ENCODE measurements at regions not wholly inside any gene's neighbourhood (a gene's known extent, or its start where the extent isn't known, plus 50 kb on each side); places are given as distances from the start of the nearest gene placed in this dataset.
"Not testable (repeated sequence)": the region's sequence is repeated elsewhere in the genome, so short reads cannot be mapped to it uniquely, and the experiment has no call there.

DNA sequence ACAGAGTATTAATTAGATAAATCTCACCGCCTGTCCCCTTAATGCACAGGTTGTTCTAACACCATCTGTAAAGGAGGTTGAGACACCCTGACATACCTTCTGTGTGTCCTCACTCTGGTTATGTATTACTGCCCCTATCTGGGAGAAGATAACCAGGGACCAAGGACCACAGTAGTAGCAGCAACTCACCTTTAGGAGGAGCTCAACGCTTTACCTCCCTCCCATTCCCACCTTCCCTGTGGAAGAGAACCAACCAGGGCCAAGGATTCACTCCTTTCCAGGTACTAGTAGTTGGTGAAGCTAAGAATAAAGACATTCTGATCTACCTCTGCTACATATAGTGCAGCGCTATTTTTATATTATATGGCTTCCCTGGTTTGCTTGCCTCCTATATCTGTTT lies 232.6 kb downstream of the MEX3B start:
- no peak for DNase-seq

DNA sequence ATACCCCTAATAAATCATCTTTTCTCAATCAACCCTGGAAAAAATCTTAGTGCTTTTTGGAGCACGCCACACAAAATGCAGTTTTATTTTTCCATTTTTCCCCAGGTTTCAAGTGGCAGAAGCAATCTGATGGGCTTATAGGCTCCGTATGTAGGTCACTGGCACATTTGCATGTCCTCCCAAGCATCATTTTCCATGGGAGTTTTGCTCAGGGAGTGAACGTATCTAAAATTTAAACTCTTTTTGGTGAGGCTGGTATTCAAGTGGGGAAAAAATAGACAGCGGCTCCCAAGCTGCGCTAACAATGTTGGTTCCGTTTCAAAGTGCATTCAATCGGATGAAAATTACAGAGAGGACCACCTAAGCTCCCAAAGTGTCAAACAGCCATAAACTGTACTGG lies 233.4 kb downstream of the MEX3B start:
- DNase-seq = no peak

- no peak for DNase-seq
Observed at GRCh38 chr15:81811736-81812135, 234.1 kb downstream of the MEX3B start.

GRCh38 chr15:81809543-81809942 lies 236.3 kb downstream of the MEX3B start:
- DNase-seq = no peak

GRCh38 chr15:81807806-81808205 lies 238.0 kb downstream of the MEX3B start:
- no peak for DNase-seq

DNA sequence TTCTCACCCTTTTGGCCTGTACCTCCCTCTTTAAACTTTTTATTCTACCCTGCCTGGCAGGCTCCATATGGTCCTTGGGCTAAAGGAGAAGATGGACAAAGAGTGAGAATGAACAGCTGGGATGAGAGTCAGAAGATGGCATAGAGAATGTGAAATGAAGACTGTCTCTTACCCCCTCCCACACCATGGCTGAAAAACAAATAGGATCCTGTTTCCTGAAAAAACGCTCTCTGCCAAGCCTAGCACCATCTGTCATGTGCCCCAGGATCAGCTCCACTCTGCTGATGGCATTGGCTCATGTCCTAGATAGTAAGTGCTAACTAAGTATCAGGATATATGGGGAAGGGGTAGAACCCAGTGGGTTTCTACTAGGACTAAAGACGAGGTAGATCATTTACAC lies 238.6 kb downstream of the MEX3B start:
- DNase-seq = no peak

- no peak for DNase-seq
Observed at GRCh38 chr15:81795899-81796298, 249.9 kb downstream of the MEX3B start.

DNA sequence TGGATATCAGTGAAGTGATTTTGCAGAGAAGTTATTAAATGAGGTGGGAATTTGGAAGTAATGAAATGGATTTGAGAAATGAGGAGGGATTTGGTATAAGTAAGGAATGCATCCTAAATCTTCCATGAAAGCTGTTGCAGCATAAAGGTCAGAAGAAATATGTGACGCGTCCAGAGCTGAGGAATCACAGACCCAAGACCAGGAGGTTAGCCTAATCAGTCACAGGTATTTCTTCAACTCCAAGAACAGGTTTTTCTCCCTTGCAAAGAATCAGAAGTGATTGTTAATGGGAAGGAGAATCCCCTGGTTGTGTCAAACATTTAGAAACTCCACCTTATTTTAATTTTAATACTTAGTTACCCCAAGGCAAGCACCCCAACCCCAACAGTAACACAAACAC lies 253.2 kb downstream of the MEX3B start:
- no peak for DNase-seq

DNA sequence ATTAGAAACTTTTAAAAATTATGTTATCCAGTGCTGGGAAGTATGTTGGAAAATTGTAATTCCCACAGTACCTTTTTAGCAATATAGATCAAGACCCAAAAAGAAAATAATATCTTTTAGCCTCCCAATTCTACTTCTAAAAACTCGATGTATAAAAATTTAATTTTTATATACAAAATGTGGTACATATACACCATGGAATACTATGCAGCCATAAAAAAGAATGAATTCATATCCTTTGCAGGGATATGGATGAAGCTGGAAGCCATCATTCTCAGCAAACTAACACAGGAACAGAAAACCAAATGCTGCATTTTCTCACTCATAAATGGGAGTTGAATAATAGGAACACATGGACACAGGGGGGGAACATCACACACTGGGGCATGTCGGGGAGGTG lies 254.5 kb downstream of the MEX3B start:
- DNase-seq = not testable (repeated sequence)

DNA sequence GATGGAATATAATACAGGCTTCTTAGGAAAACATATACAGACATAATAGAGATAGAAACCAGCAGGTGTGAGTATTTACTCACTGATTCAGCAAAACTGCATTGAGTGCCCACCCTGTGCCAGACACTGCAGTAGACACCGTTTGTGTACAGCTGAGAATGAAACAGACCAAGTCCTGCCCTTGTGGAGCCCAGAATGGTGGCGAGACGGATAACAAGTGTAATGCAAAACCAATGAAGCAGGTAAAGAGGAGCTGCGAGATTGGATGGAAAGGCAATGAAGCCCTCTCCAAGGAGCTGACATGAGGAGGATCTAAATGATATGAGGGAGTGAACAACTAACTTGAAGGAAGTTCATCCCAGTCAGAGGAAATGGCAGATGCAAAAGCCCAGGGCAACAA lies 256.4 kb downstream of the MEX3B start:
- no peak for DNase-seq

- DNase-seq = no peak
Observed at GRCh38 chr15:81786776-81787175, 259.0 kb downstream of the MEX3B start.

DNA sequence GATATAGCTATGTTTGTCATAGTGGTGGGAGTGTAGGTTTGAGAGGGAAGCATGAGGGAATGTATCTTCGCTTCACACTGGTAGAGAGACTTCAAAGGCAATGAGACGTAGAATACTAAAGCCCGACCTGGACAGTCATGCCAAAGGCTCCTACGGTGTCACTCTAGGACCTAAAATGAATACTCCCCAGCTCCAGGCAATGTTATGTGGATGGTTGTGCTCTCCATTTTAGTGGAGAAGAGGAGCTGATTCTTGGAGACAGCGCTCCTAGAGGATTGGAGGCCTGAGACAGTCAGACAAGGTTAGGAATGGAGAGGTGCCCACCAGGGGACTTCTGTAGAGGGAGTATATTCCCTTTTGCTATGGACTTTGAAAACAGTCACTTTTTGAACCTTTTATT lies 260.1 kb downstream of the MEX3B start:
- no peak for DNase-seq

GRCh38 chr15:81785181-81785580 lies 260.6 kb downstream of the MEX3B start:
- no peak for DNase-seq

DNA sequence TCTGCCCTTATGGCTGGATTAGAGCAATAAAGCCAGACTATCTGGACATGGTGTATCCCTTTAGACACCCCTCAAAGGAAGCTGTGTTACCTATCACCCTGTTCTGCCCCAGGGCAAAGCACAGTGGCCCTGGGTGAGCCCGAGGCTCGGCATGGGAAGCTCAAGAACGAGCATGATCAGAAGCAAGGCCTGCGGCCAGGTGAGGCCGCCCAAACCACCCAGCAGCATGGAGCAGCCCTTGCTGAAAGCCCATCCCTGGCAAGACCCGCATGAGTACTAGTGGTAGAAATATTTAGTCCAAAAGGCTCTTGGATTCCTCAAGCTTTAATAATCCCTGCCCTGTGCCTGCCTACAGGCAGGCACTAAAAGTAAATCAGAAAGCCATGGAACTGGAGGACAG lies 261.1 kb downstream of the MEX3B start:
- no peak for DNase-seq

DNA sequence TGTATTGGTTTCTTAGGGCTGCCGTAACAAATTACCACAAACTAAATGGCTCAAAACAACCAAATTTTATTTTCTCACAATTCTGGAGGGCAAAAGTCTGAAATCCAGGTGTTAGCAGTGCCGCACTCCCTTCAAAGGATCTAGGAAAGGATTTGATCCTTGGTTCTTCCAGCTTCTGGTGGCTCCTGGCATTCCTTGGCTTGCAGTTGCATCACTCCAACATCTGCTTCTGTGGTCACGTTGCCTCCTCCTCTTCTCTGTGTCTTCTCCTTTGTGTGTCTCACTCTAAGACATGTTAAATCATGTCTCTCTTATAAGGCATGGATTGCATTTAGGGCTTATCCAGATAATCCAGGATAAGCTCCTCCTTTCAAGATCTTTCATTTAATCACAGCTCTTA lies 262.2 kb downstream of the MEX3B start:
- no peak for DNase-seq

- no peak for DNase-seq
Observed at GRCh38 chr15:81783076-81783475, 262.7 kb downstream of the MEX3B start.

- no peak for DNase-seq
Observed at GRCh38 chr15:81781395-81781794, 264.4 kb downstream of the MEX3B start.

GRCh38 chr15:81780966-81781365 lies 264.9 kb downstream of the MEX3B start:
- DNase-seq = no peak

GRCh38 chr15:81779181-81779580 lies 266.6 kb downstream of the MEX3B start:
- no peak for DNase-seq

GRCh38 chr15:81777546-81777945 lies 268.3 kb downstream of the MEX3B start:
- DNase-seq = no peak

DNA sequence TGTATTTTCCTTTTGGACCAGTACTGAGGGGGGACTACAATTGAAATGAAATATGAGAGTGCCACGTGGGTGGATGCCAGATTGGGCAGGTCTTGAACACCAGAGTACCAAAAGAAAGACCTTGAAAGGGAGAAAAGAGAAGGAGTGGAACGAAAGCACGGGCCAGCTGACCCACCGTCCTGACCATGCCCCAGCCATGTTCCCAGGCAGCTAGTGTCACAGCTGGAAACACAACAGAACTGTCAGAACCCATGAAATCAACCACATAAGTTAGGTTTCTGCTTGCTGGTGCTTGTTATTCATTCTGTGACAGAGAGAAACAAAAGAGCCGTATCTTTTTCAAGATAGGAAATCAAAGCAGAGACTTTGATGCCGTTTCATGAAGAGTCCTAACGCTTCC lies 268.8 kb downstream of the MEX3B start:
- DNase-seq = no peak

- not testable (repeated sequence) for DNase-seq
Observed at GRCh38 chr15:81775779-81776178, 270.0 kb downstream of the MEX3B start.

- no peak for DNase-seq
Observed at GRCh38 chr15:81774309-81774708, 271.5 kb downstream of the MEX3B start.

DNA sequence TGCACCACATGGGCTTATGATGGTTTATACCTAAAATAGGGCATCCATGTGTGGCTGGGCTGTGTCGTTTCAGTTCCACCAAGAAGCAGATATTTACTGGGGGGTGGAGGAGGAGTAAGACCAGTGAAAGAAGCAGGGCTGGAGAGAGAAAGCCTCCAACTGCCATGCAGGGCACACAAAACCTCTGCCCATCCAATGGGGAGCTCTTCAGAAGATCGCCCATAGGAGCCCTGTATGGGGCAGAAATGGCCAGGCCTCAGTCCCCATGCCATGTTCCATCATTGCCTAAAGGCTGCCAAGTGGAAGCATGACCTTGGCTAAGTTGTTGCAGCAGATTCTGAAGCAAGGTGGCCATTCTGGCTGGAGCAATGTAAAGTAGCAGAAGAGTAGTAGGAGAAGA lies 277.0 kb downstream of the MEX3B start:
- no peak for DNase-seq

- no peak for DNase-seq
Observed at GRCh38 chr15:81766829-81767475, 278.9 kb downstream of the MEX3B start.

DNA sequence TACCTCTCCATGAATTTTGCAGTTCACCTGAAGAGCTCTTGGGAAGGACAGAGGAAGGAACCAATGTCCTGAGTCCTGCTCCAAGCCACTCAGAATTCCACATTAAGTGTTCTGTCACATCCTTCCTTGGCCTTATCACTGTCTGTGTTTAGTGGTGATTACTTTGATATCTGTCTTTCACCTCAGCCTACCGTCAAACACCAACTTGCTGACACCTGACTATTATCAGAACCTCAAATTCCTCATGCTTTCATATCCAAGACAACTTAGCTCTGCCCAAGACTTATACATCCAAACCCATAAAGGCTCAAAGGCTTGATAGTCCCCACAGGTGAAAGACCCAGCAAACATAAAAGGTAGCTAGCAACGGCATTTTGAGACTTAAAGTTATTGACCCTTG lies 280.0 kb downstream of the MEX3B start:
- no peak for DNase-seq

All from NCI-H2081 treated with DMSO at 0.1 percent for 48 hours (cell line).